ENCODE measurements at regions not wholly inside any gene's neighbourhood (a gene's known extent, or its start where the extent isn't known, plus 50 kb on each side); places are given as distances from the start of the nearest gene placed in this dataset.

DNA sequence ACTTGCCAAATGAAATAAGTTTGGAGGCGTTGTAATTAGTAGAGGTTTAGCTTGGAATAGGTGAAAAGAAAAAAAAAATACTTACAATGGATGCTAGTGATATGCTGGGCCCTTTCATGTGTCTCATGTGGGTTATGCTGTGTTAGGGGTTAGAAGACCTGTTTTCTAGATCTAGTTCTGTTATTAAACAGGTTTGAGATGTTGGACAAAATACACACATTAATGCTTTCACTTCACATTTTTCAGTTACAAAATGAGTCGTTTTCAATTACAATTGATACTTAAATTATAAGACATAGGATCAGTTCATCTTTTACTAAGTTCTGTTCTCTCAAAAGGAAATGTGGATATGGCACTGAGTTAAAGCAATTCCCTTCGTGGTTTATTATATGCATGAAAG lies 509.8 kb downstream of the EPM2A start:
- ChIA-PET CTCF (no interaction called here), POLR2A (no interaction called here)
- H3K27ac ChIP-seq (ENCODE audit: low read depth, low read length): no peak overlapping the region

DNA sequence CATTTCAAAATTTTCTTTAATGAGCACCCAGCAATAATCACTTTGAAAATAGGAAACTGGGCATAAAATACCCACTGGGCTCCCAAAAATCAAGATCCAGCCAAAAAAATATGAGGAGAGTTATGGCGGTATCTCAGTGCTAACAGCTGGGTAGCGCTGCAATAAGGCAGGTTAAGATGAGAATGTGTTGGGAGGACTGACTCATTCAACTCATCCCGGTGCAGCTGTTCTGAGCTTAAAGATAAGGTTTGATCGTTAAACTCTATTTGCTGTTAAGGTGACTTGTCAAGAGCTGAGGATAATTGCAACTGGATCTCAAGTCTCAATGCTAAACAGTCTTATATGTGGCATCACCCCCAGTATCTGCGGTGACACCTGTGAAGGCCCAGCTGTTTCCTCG lies 507.7 kb downstream of the EPM2A start:
- no peak overlapping the region for H3K27ac ChIP-seq (ENCODE audit: low read depth, low read length)
- H3K4me3 ChIP-seq (ENCODE audit: low read depth, low read length): no peak overlapping the region
- no peaks in the 10 kb centered on the region for H3K27me3 ChIP-seq (ENCODE audit: control insufficient read depth, insufficient read depth, low read length)
- POLR2A ChIA-PET: no interaction called here
- TF ChIP-seq, protein P1, sequence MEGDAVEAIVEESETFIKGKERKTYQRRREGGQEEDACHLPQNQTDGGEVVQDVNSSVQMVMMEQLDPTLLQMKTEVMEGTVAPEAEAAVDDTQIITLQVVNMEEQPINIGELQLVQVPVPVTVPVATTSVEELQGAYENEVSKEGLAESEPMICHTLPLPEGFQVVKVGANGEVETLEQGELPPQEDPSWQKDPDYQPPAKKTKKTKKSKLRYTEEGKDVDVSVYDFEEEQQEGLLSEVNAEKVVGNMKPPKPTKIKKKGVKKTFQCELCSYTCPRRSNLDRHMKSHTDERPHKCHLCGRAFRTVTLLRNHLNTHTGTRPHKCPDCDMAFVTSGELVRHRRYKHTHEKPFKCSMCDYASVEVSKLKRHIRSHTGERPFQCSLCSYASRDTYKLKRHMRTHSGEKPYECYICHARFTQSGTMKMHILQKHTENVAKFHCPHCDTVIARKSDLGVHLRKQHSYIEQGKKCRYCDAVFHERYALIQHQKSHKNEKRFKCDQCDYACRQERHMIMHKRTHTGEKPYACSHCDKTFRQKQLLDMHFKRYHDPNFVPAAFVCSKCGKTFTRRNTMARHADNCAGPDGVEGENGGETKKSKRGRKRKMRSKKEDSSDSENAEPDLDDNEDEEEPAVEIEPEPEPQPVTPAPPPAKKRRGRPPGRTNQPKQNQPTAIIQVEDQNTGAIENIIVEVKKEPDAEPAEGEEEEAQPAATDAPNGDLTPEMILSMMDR (IDR thresholded peaks at IDR 0.05; ENCODE audit: low read depth, low read length): no peak
- CTCF ChIA-PET: interaction anchor here (2.7 kb wide), 1 partner anchor 406 kb away, joined by 6 read pairs; no protein-coding TSS in a partner anchor
- no peaks in the 10 kb centered on the region for H3K9me3 ChIP-seq (ENCODE audit: control insufficient read depth, insufficient read depth, low read length)
- DNase-seq (ENCODE audit: low read depth, low spot score): no peak

More for the DNA sequence above, 509.8 kb downstream of the EPM2A start:
- DNase-seq (ENCODE audit: low read depth, low spot score): no peak
- TF ChIP-seq, protein P1 (IDR thresholded peaks at IDR 0.05; ENCODE audit: low read depth, low read length): no peak
- Histone ChIP-seq H3K9me3 (ENCODE audit: control insufficient read depth, insufficient read depth, low read length) (no peaks in the 10 kb centered on the region), H3K4me3 (ENCODE audit: low read depth, low read length) (no peak overlapping the region), H3K27me3 (ENCODE audit: control insufficient read depth, insufficient read depth, low read length) (no peaks in the 10 kb centered on the region)

DNA sequence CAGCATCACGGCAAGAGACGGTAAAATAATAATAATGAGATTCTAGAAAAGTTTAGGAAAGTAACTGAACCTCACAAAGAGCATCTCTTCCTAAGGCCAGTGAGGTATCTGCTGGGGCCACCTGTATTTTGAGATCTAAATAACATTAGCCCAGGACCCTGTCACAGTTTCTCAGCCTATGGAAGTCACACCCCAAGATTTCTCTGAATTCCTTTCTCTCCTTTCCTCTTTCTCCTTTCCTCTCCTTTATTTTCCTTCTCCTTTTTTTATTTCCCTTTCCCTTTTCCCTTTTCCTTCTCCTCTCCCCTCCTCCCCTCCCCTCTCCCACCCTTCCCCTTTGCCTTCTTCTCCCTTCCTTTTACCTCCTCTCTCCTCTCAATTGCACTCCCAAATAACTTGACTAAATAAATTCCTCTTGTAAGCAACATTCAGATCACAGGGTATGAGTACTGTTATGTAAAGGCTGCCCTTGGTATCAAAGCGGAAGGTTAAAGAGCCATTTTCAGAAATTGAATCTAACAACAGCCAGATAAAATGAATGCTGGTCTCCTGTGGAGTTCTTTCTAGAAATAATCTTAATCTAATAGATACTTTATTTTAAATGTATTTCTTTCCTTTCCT lies 506.2 kb downstream of the EPM2A start:
- DNase-seq (ENCODE audit: low read depth, low spot score): no peak
- POLR2A ChIA-PET: interaction anchor here (0.7 kb wide), 1 partner anchor 559 kb away, joined by 3 read pairs; no protein-coding TSS in a partner anchor
- Histone ChIP-seq H3K27ac (ENCODE audit: low read depth, low read length) (no peak overlapping the region), H3K4me3 (ENCODE audit: low read depth, low read length) (no peak overlapping the region), H3K27me3 (ENCODE audit: control insufficient read depth, insufficient read depth, low read length) (no peaks in the 10 kb centered on the region), H3K9me3 (ENCODE audit: control insufficient read depth, insufficient read depth, low read length) (no peaks in the 10 kb centered on the region)
- TF ChIP-seq, protein P1 (IDR thresholded peaks at IDR 0.05; ENCODE audit: low read depth, low read length): no peak
- CTCF ChIA-PET: no interaction called here

DNA sequence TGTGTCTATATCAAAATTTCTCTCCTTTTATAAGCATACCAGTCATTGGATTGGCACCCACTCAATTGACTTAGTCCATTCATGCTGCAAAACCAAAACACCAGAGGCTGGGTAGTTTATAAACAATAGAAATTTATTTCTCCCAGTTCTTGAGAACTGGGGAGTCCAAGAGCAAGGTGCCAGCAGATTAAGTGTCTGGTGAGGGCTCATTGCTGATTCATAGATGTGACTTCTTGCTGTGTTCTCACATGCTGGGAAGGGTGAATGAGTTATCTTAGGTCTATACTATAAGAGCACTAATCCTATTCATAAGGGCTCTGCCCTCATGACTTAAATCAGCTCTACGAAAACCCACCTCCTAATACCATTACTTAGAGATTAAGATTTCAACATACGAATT lies 501.4 kb downstream of the EPM2A start:
- CTCF ChIA-PET: interaction anchor here (1.0 to 1.2 kb wide), 2 partner anchors 18 to 648 kb away, joined by 3 to 5 read pairs; no protein-coding TSS in a partner anchor
- no peaks in the 10 kb centered on the region for H3K9me3 ChIP-seq (ENCODE audit: control insufficient read depth, insufficient read depth, low read length)
- no peak for DNase-seq (ENCODE audit: low read depth, low spot score)
- no peak overlapping the region for H3K27ac ChIP-seq (ENCODE audit: low read depth, low read length)
- POLR2A ChIA-PET: no interaction called here
- H3K27me3 ChIP-seq (ENCODE audit: control insufficient read depth, insufficient read depth, low read length): no peaks in the 10 kb centered on the region
- no peak overlapping the region for H3K4me3 ChIP-seq (ENCODE audit: low read depth, low read length)
- TF ChIP-seq, protein P1 (IDR thresholded peaks at IDR 0.05; ENCODE audit: low read depth, low read length): no peak

DNA sequence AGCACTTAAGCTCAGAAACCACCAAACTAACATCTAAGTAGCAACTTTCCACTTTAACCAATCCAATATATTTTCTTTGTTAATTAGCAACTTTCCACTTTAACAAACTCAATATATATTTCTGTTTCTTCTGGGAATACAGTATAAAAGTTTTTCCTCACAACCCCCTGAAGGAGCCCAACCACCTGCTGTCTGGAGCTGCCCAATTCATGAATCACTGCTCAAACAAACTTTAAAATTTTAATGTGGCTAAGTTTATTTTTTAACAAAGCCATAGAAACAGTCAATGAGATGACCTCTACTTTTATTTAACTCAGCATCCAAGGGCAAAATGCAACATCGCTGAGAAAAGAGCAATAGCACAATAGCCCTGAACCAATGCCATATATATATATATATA lies 500.1 kb downstream of the EPM2A start:
- TF ChIP-seq, protein P1 (IDR thresholded peaks at IDR 0.05; ENCODE audit: low read depth, low read length): no peak
- no peak for DNase-seq (ENCODE audit: low read depth, low spot score)
- POLR2A ChIA-PET: no interaction called here
- no peak overlapping the region for H3K4me3 ChIP-seq (ENCODE audit: low read depth, low read length)
- H3K27me3 ChIP-seq (ENCODE audit: control insufficient read depth, insufficient read depth, low read length): no peaks in the 10 kb centered on the region
- H3K9me3 ChIP-seq (ENCODE audit: control insufficient read depth, insufficient read depth, low read length): no peaks in the 10 kb centered on the region
- H3K27ac ChIP-seq (ENCODE audit: low read depth, low read length): no peak overlapping the region
- CTCF ChIA-PET: interaction anchor here (0.6 to 1.1 kb wide), 2 partner anchors 20 to 226 kb away, joined by 3 read pairs; no protein-coding TSS in a partner anchor

All from AG04450 (cell line).